B cell (primary cell): ENCODE measurements at regions not wholly inside any gene's neighbourhood (a gene's known extent, or its start where the extent isn't known, plus 50 kb on each side); places are given as distances from the start of the nearest gene placed in this dataset.

Experiments used
- ATAC-seq: fragments of 200-7000 bp; cut with Tn5 transposase; one replicate; pipeline ENCODE4 v1.10.0; 2021; ENCODE audit warnings: low read depth, mild to moderate bottlenecking, moderate number of reproducible peaks, moderate library complexity
- CTCF ChIA-PET: fragments of 350-600 bp; sonication (Branson Sonifier 250); formaldehyde crosslinking; loops from one replicate; lab custom pipeline; 2021; ENCODE audit warnings: antibody characterized with exemption, inconsistent platforms; lab: Charles Lee
- POLR2A ChIA-PET: fragments of 350-600 bp; sonication (Branson Sonifier 250); formaldehyde crosslinking; loops from one replicate; lab custom pipeline; 2021; ENCODE audit warnings: antibody characterized with exemption; lab: Charles Lee
- DNase-seq: peaks from one replicate; pipeline ENCODE4 v3.0.0; 2013
- H2AFZ ChIP-seq: 2 replicates; pipeline ENCODE4 v1.6.1; 2012; ENCODE audit warnings: mild to moderate bottlenecking, low read depth, low read length; ENCODE audit not compliant: insufficient read depth, poor library complexity, severe bottlenecking
- H3K27ac ChIP-seq, 2 donors: 1 replicate in 1 of 2; 2 replicates in 1 of 2; pipeline ENCODE4 v1.5.1; 2012 to 2013; ENCODE audit warnings: low read length in 2 of 2, mild to moderate bottlenecking in 2 of 2, moderate library complexity in 1 of 2
- H3K27me3 ChIP-seq, 4 experiments: fragments of 200-600 bp in 1 of 4; sonication (generic) in 1 of 4; replicated peaks in 1 of 4; 1 replicate in 2 of 4; 2 replicates in 2 of 4; pipeline versions ENCODE4 v1.6.1 to v1.7.0; 2013 to 2016; ENCODE audit warnings: low read length in 3 of 4, mild to moderate bottlenecking in 2 of 4, mixed read lengths in 1 of 4, moderate library complexity in 1 of 4; ENCODE audit not compliant: insufficient read depth in 4 of 4, control insufficient read depth in 3 of 4; ENCODE audit errors: control extremely low read depth in 1 of 4
- H3K36me3 ChIP-seq, 2 experiments: replicated peaks in 1 of 2; 1 replicate in 1 of 2; 2 replicates in 1 of 2; pipeline versions ENCODE4 v1.6.1 to v1.7.1; 2013; ENCODE audit warnings: low read length in 1 of 2; ENCODE audit not compliant: insufficient read depth in 2 of 2, control insufficient read depth in 1 of 2; ENCODE audit errors: control extremely low read depth in 1 of 2, extremely low read depth in 1 of 2
- H3K4me1 ChIP-seq, 2 donors: fragments of 200-600 bp in 1 of 2; sonication (generic) in 1 of 2; 1 replicate in 1 of 2; 2 replicates in 1 of 2; pipeline versions ENCODE4 v1.5.1 to v1.6.1; 2013 to 2017; ENCODE audit warnings: low read length in 2 of 2; ENCODE audit not compliant: control insufficient read depth in 2 of 2, insufficient read depth in 2 of 2
- H3K4me2 ChIP-seq: replicated peaks from 2 replicates; pipeline ENCODE3; 2012; ENCODE audit warnings: mild to moderate bottlenecking, low read depth, low read length; ENCODE audit not compliant: poor library complexity, severe bottlenecking
- H3K4me3 ChIP-seq, 5 experiments: fragments of 200-600 bp in 1 of 5; sonication (generic) in 1 of 5; 1 replicate in 3 of 5; 2 replicates in 2 of 5; pipeline versions ENCODE4 v1.5.1 to v1.7.0; 2011 to 2016; ENCODE audit warnings: low read length in 4 of 5, mild to moderate bottlenecking in 4 of 5, low read depth in 2 of 5, control low read depth in 1 of 5, moderate library complexity in 1 of 5; ENCODE audit not compliant: insufficient read depth in 1 of 5; ENCODE audit errors: control extremely low read depth in 1 of 5, extremely low read depth in 1 of 5
- H3K79me2 ChIP-seq: fragments of 200-600 bp; sonication (generic); one replicate; pipeline ENCODE4 v1.6.0; 2016; ENCODE audit warnings: low read length; ENCODE audit not compliant: control insufficient read depth, insufficient read depth
- H3K9ac ChIP-seq: fragments of 200-600 bp; sonication (generic); 2 replicates; pipeline ENCODE4 v1.6.1; 2017; ENCODE audit warnings: mild to moderate bottlenecking, low read length, moderate library complexity
- H3K9me3 ChIP-seq, 3 donors: one replicate each; pipeline versions ENCODE4 v1.6.1 to v1.7.1; 2013; ENCODE audit warnings: low read length in 2 of 3; ENCODE audit not compliant: control insufficient read depth in 2 of 3, insufficient read depth in 1 of 3; ENCODE audit errors: control extremely low read depth in 1 of 3
- H4K20me1 ChIP-seq: 2 replicates; pipeline ENCODE4 v1.6.0; 2012; ENCODE audit warnings: mild to moderate bottlenecking, low read length; ENCODE audit not compliant: insufficient read depth, control insufficient read depth, poor library complexity, severe bottlenecking
- H3K27ac Mint-ChIP-seq: one replicate; pipeline ENCODE4 v1.8.0; 2021; ENCODE audit warnings: mixed read lengths
- H3K27me3 Mint-ChIP-seq: one replicate; pipeline ENCODE4 v1.8.0; 2021; ENCODE audit warnings: mixed read lengths
- H3K4me1 Mint-ChIP-seq: one replicate; pipeline ENCODE4 v1.8.0; 2021; ENCODE audit warnings: mixed read lengths
- H3K4me3 Mint-ChIP-seq: one replicate; pipeline ENCODE4 v1.8.0; 2021; ENCODE audit warnings: mixed read lengths
- H3K9me3 Mint-ChIP-seq: one replicate; pipeline ENCODE4 v1.8.0; 2022; ENCODE audit warnings: mixed read lengths; ENCODE audit not compliant: insufficient read depth
- EZH2 ChIP-seq: IDR thresholded peaks from 2 replicates; pipeline ENCODE4 v1.6.1; 2012; ENCODE audit warnings: borderline replicate concordance, low read depth, mild to moderate bottlenecking, moderate library complexity, low read length; ENCODE audit not compliant: insufficient read depth, poor library complexity, severe bottlenecking
- WGBS: methylation state at CpG from one replicate; pipeline ENCODE4 v1.1.5; 2013; ENCODE audit warnings: missing lambda C conversion rate; ENCODE audit not compliant: insufficient coverage; 5-methylcytosine and 5-hydroxymethylcytosine counted together
- intact Hi-C: fragments of 100-400 bp; cut with micrococcal nuclease; formaldehyde crosslinking; loops from one replicate; pipeline ENCODE4 v1.10.0; 2022
- TF ChIP-seq, protein P1 (sequence below): fragments of 200-600 bp; IDR thresholded peaks from one replicate; pipeline ENCODE4 v1.8.0; 2022; ENCODE audit warnings: antibody characterized with exemption, mild to moderate bottlenecking

DNA sequence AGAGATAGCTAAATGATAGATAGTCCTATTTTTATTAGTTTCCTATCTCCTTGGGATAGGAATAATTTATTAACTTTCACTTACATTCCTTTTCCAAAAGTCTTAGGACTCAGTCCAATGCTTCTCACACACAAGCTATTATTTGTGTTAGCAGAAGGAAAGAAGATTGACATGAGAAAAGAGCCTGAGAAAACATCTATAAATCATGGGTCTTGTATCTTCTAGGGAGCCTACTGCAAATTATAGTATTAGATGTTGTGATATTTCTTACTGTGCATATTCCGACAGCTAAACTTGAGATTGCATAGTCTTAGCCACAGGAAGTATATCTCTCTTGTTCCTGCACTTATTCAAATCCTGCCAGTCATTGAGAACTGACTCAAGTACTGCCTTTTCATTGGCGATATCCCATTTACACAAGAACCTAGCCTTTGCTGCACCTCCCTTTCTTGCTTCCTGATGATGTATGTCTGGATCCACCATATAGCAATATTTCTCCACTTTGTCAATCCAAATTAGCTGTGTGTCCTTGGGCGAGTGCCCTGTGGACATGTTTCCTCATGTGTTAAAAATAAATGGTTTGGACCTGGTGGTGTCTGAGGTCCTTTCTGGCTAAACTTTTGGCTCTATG lies 245.1 kb upstream of the LMCD1 start:
- ChIA-PET CTCF (no interaction called here), POLR2A (no interaction called here)
- 100% methylated on average over 1 of the region's 3 CpGs for WGBS

DNA sequence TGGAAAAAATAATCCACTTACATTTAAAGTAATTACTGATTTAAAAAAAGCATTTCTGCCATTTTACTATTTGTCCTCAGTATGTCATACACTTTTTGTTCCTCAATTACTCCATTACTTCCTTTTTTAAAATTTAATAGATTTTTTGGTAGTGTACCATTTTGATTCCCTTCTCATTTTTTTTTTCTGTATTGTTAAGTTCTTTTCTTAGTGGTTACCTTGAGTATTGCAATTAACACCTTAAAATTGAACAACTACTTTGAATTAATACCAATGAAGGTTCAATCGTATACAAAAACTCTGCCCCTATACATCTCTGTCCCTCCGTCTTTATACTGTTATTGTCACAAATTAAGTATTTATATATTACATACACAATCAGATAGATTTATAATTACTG lies 240.6 kb upstream of the LMCD1 start:
- H3K4me3 ChIP-seq, result no peak overlapping the region
- peaks cover 3% of the 10 kb centered on the region for H3K9me3 Mint-ChIP-seq
- no peak overlapping the region for H3K27ac Mint-ChIP-seq
- no peaks in the 10 kb centered on the region for H3K4me1 Mint-ChIP-seq
- no peaks in the 10 kb centered on the region for H3K79me2 ChIP-seq
- POLR2A ChIA-PET, result no interaction called here
- TF ChIP-seq, protein P1, sequence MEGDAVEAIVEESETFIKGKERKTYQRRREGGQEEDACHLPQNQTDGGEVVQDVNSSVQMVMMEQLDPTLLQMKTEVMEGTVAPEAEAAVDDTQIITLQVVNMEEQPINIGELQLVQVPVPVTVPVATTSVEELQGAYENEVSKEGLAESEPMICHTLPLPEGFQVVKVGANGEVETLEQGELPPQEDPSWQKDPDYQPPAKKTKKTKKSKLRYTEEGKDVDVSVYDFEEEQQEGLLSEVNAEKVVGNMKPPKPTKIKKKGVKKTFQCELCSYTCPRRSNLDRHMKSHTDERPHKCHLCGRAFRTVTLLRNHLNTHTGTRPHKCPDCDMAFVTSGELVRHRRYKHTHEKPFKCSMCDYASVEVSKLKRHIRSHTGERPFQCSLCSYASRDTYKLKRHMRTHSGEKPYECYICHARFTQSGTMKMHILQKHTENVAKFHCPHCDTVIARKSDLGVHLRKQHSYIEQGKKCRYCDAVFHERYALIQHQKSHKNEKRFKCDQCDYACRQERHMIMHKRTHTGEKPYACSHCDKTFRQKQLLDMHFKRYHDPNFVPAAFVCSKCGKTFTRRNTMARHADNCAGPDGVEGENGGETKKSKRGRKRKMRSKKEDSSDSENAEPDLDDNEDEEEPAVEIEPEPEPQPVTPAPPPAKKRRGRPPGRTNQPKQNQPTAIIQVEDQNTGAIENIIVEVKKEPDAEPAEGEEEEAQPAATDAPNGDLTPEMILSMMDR, result no peak
- no peak for TF ChIP-seq EZH2
- H3K36me3 ChIP-seq, result no peaks in the 10 kb centered on the region
- no peak overlapping the region for H3K4me2 ChIP-seq
- intact Hi-C loops, result no loop called here
- CTCF ChIA-PET, result no interaction called here
- WGBS, result no CpG with 5 or more reads among the region's 2 CpGs
- no peaks in the 10 kb centered on the region for H3K9me3 ChIP-seq
- no peaks in the 10 kb centered on the region for H3K4me1 ChIP-seq
- ATAC-seq, result no peak
- H3K27ac ChIP-seq, result no peak overlapping the region
- no peak for DNase-seq
- no peaks in the 10 kb centered on the region for H3K27me3 ChIP-seq
- no peak overlapping the region for H2AFZ ChIP-seq
- H4K20me1 ChIP-seq, result no peaks in the 10 kb centered on the region
- no peak overlapping the region for H3K4me3 Mint-ChIP-seq
- H3K9ac ChIP-seq, result no peak overlapping the region
- no peaks in the 10 kb centered on the region for H3K27me3 Mint-ChIP-seq

More for the DNA sequence above, 245.1 kb upstream of the LMCD1 start:
- Histone ChIP-seq H3K9ac (no peak overlapping the region), H2AFZ (no peak overlapping the region), H3K9me3 (no peaks in the 10 kb centered on the region), H3K36me3 (no peaks in the 10 kb centered on the region), H3K4me2 (no peak overlapping the region), H3K79me2 (no peaks in the 10 kb centered on the region), H3K27ac (no peak overlapping the region), H3K4me3 (no peak overlapping the region), H4K20me1 (no peaks in the 10 kb centered on the region), H3K27me3 (no peaks in the 10 kb centered on the region), H3K4me1 (no peaks in the 10 kb centered on the region)
- no peaks in the 10 kb centered on the region for H3K27me3 Mint-ChIP-seq
- H3K4me1 Mint-ChIP-seq, result no peaks in the 10 kb centered on the region
- TF ChIP-seq, protein P1, result no peak
- ATAC-seq (no peak), DNase-seq (no peak)
- H3K4me3 Mint-ChIP-seq, result no peak overlapping the region
- peaks cover 3% of the 10 kb centered on the region for H3K9me3 Mint-ChIP-seq
- H3K27ac Mint-ChIP-seq, result no peak overlapping the region
- intact Hi-C loops, result no loop called here
